ENCODE measurements at regions not wholly inside any gene's neighbourhood (a gene's known extent, or its start where the extent isn't known, plus 50 kb on each side); places are given as distances from the start of the nearest gene placed in this dataset.

- no peak for DNase-seq (ENCODE audit: low read depth in 3 of 3, low spot score in 2 of 3)
These were observed 582.4 kb downstream of the PLA2G4A start for GRCh38 chr1:187411118-187411517.

GRCh38 chr1:187413405-187414169, 584.8 kb downstream of the PLA2G4A start:
- no peak for DNase-seq (ENCODE audit: low read depth in 3 of 3, low spot score in 2 of 3)

- no peak for DNase-seq (ENCODE audit: low read depth in 3 of 3, low spot score in 2 of 3)
These were observed 586.3 kb downstream of the PLA2G4A start for GRCh38 chr1:187415065-187415464.

GRCh38 chr1:187417520-187417919, 588.8 kb downstream of the PLA2G4A start:
- DNase-seq (ENCODE audit: low read depth in 3 of 3, low spot score in 2 of 3): no peak

- DNase-seq (ENCODE audit: low read depth in 3 of 3, low spot score in 2 of 3): no peak
These were observed 604.8 kb downstream of the PLA2G4A start for GRCh38 chr1:187433598-187433997.

GRCh38 chr1:187442603-187443002, 613.9 kb downstream of the PLA2G4A start:
- no peak for DNase-seq (ENCODE audit: low read depth in 3 of 3, low spot score in 2 of 3)

- DNase-seq (ENCODE audit: low read depth in 3 of 3, low spot score in 2 of 3): no peak
These were observed 615.2 kb downstream of the PLA2G4A start for GRCh38 chr1:187443939-187444338.

- DNase-seq (ENCODE audit: low read depth in 3 of 3, low spot score in 2 of 3): no peak
These were observed 616.3 kb downstream of the PLA2G4A start for GRCh38 chr1:187445066-187445465.

- no peak for DNase-seq (ENCODE audit: low read depth in 3 of 3, low spot score in 2 of 3)
These were observed 622.5 kb downstream of the PLA2G4A start for GRCh38 chr1:187451238-187451637.

GRCh38 chr1:187454010-187454409, 625.3 kb downstream of the PLA2G4A start:
- DNase-seq (ENCODE audit: low read depth in 3 of 3, low spot score in 2 of 3): no peak

- no peak for DNase-seq (ENCODE audit: low read depth in 3 of 3, low spot score in 2 of 3)
These were observed 627.7 kb downstream of the PLA2G4A start for GRCh38 chr1:187456446-187456845.

- no peak for DNase-seq (ENCODE audit: low read depth in 3 of 3, low spot score in 2 of 3)
These were observed 631.3 kb downstream of the PLA2G4A start for GRCh38 chr1:187460093-187460492.

- no peak for DNase-seq (ENCODE audit: low read depth in 3 of 3, low spot score in 2 of 3)
These were observed 635.6 kb downstream of the PLA2G4A start for GRCh38 chr1:187464320-187464719.

GRCh38 chr1:187465441-187465840, 636.7 kb downstream of the PLA2G4A start:
- DNase-seq (ENCODE audit: low read depth in 3 of 3, low spot score in 2 of 3): no peak

GRCh38 chr1:187469836-187470235, 641.1 kb downstream of the PLA2G4A start:
- DNase-seq (ENCODE audit: low read depth in 3 of 3, low spot score in 2 of 3): no peak

- no peak for DNase-seq (ENCODE audit: low read depth in 3 of 3, low spot score in 2 of 3)
These were observed 642.8 kb downstream of the PLA2G4A start for GRCh38 chr1:187471555-187471954.

- DNase-seq (ENCODE audit: low read depth in 3 of 3, low spot score in 2 of 3): no peak
These were observed 645.6 kb downstream of the PLA2G4A start for GRCh38 chr1:187474336-187474735.

- DNase-seq (ENCODE audit: low read depth in 3 of 3, low spot score in 2 of 3): no peak
These were observed 647.9 kb downstream of the PLA2G4A start for GRCh38 chr1:187476671-187477070.

- no peak for DNase-seq (ENCODE audit: low read depth in 3 of 3, low spot score in 2 of 3)
These were observed 648.4 kb downstream of the PLA2G4A start for GRCh38 chr1:187477103-187477502.

- no peak for DNase-seq (ENCODE audit: low read depth in 3 of 3, low spot score in 2 of 3)
These were observed 648.8 kb downstream of the PLA2G4A start for GRCh38 chr1:187477535-187477934.

- DNase-seq (ENCODE audit: low read depth in 3 of 3, low spot score in 2 of 3): no peak
These were observed 652.9 kb downstream of the PLA2G4A start for GRCh38 chr1:187481581-187482148.

- no peak for DNase-seq (ENCODE audit: low read depth in 3 of 3, low spot score in 2 of 3)
These were observed 661.5 kb downstream of the PLA2G4A start for GRCh38 chr1:187490266-187490665.
